GM21576 (cell line): ENCODE measurements at regions not wholly inside any gene's neighbourhood (a gene's known extent, or its start where the extent isn't known, plus 50 kb on each side); places are given as distances from the start of the nearest gene placed in this dataset.

Experiments used
- ATAC-seq: cut with Tn5 transposase; IDR thresholded peaks from one replicate; pipeline ENCODE4 v1.9.1; 2021; ENCODE audit warnings: mild to moderate bottlenecking, moderate library complexity; ENCODE audit not compliant: unreplicated experiment

DNA sequence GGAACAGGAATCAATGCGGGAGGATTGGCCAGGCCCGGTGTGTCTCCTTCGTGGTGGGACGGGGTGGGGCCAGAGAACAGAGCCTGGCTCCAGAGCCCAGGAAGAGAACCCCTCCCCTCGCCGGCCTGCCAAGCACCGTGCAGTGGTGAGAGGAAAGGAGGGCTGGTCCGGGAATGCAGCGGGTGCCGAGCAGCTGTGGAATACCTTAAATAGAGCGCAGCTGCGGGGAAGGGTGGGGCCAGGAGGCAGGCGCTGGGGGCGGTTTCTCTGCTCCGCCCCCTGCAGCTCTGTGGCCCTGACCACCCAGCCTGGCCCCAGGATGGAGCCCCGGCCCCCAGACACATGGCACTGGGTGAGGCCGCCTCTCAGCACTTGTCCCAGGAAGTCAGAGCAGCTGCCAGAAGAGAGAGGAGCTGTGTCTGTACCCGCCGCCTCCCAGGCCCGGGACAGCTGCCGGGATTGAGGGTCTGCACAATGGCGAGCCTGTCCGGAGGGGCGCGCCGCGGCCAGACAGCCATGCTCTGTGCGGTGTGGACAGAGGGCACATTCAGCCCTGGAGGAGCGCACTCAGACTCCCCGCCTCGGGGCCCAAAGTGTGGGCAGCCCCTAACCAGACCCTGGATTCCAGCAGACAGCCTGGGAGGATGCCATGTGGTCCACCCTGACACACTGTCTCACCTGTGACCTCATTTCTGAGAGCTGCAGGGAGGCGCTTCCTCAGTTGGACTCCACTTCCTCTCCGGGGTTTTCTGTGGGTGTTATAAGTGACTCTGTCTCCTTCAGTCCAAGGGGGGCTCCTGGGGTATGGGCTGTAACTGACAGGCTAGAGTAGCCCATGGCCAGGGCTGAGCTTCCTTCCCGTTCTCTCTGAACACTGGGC, 268.8 kb downstream of the SEC14L1 start:
- no peak for ATAC-seq

DNA sequence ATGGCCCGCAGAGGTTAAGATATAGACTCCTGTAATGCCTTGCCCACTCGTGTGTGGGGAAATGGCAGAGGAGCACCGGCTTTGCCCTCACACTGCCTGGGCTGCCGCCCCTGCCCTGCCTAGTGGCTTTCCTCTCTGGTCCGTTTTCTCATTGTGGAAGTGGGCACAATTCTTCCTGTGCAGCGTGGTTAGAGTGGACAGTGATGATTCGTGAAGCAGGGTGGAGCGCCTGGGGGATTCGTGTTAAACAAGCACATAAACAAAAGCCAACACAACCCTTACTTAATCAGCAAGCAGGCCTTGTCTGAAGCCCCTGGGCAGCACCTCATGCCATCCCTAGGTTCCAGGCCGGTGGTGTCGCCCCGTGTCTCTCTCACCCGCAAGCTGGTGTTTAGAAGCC, 269.7 kb downstream of the SEC14L1 start:
- no peak for ATAC-seq

DNA sequence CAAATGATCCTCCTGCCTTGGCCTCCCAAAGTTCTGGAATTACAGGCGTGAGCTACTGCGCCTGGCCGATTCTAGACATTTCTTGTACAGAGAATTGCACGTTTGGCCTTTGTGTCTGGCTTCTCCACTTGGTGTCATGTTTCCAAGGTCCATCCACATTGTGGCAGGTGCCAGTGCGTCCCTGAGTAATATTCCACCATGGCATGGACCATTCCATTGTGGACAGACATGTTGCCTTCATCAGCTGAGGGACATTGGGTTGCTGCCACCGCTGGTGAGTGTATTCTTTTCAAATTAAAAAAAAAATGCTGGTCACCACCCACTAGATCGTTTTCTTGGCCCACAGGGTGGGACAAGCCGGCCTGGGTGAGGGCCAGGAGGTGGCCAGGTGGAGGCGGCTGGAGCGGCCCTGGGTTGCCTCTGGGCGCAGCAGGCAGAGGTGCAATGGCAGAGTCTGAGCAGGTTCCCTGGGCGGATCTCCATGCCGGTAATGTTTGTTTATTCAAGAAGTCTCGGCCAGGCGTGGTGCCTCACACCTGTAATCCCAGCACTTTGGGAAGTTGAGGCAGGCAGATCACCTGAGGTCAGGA, 274.1 kb downstream of the SEC14L1 start:
- no peak for ATAC-seq

DNA sequence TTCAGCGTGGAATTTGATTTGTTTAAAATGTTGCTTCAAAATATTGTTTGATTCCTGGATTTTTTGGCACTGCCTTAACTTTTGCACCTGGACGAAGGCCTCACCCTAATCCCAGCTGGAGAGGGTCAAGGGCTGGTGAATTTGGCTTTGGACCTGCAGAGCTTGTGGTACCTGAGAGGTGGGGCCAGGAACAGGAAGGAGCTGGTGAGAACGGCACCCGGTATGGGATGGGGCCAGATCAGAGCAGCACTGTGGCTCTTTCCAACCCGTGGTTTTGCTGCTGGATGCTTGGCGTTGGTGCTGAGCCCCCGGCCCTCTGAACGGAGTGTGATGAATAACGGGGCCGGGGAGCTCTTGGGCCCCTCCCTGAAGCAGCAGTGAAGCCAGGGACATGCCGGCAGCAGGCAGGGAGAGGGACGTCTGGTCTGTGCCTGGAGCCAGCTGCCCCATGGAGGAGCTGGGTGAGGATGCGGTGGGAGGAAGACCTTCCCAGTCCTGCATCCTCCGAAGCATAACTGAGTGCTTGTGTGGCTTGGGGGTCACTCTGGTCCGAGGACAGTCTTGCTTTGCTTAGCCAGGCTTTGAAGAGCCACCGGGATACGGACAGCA, 275.4 kb downstream of the SEC14L1 start:
- ATAC-seq = no peak

DNA sequence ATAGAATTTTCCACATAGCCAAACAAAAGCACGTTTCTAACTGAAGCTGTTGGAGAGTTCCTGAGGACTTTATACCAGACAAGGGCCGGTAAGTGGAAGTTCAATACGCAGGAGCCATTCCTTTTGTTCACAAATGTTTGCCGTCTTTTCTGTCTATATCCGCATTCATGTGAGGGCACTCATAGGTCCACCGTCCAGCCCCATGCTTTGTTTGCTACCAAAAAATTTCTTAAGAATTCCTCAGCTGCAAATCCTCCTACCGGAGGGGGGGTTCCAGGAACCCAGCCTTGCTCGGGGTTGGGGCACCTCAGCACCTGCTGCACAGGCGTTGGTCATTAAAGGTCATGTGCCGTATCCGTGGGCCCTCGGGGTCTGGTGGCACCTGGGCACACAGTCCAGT, 276.8 kb downstream of the SEC14L1 start:
- ATAC-seq = no peak

DNA sequence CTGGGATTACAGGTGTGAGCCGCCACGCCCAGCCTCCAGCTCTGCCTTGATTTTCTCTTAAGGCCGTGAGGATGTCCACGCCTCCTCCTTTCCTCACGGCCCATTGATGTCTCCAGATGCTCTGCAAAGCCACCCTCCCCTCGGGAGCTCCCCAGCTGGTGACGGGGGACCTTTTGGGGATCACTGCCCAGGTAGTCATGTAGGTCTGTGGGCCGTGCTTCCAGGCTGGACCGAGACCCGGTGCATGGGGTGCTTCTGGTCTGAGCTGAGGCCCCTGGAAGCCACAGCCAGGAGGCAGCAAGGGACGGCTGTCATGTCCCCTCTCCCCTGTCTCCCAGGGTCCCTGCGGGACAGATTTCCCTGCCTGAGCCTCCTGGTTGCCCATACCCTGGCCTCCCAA, 277.8 kb downstream of the SEC14L1 start:
- ATAC-seq = no peak

DNA sequence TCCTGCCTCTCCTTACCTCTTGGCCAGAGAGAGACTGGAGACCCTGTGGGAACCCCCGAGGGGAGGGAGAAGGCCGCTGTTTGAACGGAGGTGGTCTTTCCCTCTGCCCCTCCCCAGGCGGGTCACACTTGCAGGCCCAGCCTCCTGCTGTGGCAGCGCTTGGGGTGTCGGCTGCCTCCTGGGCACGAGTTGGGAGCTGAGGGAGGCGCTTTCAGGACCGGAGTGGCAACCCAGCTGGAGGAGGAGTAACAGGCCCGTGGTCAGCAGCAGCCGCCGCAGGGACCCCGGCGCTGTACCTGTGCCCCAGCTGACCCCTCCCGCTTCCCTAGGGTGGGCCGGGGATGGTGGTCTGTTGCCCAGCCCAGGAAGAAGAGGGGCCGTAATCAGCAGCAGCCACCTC, 278.3 kb downstream of the SEC14L1 start:
- no peak for ATAC-seq

DNA sequence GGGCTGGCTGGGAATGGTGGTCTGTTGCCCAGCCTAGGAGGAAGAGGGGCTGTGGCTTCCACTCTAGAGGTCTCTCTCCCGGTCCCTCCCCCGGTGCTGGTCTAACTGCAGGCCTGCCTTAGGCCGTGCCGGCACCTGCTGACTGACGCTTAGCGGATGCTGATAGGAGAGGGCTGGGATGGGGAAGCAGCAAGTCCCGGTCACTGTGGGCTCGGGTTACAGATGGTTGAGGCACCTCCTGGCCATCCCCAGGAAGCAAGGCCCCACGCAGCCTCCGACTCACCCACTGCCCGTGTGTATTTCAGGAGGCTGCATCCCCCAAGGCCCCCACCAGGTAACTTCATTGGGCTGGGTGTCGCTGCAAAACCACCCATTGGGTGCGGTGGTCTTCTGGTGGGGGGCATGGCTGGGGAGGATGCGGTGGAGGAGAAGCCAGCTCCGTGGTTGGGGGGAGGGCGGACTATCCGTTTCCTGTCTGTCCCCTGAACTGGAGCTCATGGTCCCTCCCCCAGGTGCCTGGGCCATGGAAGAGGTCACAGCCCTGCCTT, 278.9 kb downstream of the SEC14L1 start:
- no peak for ATAC-seq

DNA sequence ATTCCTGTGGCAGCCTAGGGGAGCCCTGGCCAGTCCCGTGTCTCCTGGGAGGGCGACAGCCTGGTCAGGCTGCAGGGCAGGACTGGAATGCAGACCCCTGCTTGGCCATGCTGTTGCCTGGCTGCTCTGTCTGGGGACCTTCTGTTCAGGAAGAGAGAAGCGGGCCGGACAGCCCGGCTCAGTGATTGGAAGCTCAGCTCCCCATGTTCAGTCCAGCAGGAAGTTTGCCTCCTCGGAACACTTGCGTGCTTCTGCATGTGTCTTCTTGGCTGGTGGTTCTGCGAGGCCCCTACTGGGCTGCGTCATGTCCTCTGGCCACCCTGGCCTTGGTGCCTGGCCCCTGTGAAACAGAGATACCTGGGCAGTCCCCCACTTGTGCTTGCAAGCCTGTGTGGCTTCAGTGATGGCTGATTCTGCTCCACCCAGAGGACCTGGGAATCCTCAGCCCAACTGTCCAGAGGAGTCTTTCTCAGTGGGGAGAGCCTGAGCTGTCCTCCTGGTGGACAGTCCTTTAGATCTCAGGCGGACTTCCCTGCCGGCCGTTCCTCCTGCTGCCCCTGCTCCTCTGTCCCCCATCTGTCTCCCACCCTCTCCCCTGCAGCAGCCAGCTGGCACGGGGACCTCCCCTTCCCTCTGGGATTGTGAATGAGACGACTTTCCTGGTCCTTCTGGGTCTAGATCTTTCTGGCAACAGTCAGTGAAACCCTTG, 279.5 kb downstream of the SEC14L1 start:
- ATAC-seq = no peak

DNA sequence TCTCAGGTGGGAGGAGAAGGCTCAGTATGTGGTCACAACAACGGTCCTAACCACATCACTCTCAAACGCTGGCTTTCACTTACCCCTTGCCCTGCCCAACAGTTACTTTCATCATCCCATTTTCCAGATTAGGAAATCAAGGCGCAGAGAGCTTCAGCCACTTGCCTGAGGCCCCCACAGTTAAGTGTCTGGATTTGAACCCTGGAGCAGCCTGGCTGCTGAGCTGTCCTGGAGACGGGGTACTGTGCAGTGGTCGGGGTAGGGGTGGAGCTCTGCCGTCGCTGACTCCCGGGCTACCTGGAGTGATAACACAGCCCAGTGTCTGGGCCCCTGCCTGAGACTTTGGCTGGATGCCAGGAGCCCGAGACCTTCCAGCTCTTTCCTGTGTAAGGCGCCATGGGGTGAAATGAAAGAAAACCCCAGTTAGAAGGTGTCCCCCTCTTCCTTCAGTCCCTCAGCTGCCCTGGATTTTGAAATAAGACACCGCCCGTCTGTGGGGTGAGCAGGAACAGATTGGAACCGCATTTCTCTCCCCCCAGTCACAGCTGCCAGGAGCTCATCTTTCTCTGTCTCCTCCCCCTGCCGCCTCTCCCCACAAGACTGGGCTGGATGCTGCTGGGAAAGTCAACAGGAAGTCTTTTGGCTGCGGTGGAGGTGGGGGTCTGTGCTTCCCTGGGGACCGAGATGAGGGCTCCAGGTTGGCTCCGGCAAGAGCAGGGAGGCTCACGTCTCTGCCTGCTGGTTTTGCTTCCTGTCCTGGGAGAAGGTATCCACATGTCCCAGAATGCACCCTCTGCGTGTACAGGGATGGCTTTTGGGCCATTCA, 280.2 kb downstream of the SEC14L1 start:
- no peak for ATAC-seq

DNA sequence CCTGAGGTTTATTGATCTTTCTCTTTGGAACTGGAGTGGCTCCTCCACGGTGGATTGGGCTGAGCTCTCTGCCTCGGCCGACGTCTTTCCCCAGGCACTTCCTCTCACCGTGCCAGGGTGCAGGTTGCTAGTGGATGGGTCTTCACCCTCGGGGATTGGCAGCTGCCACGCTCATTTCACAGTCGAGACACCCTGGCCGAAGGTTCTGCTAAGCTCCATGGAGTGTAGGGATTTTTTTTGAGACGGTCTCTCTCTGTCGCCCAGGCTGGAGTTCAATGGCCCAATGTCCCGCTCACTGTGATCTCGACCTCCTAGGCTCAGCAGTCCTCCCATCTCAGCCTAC, 280.8 kb downstream of the SEC14L1 start:
- ATAC-seq = no peak

DNA sequence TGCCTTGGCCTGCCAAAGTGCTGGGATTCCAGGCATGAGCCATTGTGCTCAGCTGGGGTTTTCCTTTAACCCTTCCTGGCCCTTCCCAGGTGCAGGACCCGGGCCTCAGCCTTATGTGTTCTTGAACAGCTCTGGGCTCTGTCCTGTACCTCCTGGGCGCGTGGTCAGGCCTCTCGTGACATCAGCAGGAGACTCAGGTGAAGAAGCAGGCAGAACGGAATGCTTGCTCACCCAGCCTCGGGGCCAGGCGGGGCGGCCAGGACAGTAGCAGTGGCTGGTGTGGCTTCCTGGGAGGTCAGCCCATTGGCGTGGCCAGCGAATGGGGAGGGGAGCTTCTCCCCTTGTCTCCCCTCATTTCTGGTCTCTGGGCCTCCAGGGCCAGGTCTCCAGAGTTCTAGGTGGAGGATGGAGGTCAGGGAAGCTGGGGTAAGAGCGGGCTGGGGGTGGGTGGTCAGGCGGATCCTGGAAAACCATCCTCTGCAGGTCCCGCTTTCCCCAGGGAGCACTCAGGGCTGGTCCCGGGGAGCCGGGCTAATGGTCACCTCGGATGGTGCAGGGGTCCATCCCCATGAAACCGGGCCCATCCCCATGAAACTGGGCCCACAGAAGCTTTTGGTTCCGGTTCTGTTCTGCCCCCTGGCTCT, 281.5 kb downstream of the SEC14L1 start:
- ATAC-seq = no peak

DNA sequence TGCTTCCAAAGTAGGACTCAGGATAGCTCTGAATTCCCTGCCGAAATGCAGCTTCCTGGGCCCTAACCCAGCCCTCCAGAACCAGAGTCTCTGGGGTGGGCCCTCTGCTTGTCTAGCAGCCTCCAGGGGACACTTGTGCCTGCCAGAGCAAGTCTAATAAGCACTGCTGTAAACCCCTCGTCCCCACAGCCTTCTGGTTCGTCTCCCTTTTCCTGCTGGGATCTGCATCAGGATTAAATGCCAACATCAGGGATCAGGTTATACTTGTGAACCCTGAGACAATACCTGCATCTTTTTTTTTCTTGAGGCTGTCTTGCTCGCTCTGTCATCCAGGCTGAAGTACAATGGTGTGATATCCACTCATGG, 282.0 kb downstream of the SEC14L1 start:
- no peak for ATAC-seq

DNA sequence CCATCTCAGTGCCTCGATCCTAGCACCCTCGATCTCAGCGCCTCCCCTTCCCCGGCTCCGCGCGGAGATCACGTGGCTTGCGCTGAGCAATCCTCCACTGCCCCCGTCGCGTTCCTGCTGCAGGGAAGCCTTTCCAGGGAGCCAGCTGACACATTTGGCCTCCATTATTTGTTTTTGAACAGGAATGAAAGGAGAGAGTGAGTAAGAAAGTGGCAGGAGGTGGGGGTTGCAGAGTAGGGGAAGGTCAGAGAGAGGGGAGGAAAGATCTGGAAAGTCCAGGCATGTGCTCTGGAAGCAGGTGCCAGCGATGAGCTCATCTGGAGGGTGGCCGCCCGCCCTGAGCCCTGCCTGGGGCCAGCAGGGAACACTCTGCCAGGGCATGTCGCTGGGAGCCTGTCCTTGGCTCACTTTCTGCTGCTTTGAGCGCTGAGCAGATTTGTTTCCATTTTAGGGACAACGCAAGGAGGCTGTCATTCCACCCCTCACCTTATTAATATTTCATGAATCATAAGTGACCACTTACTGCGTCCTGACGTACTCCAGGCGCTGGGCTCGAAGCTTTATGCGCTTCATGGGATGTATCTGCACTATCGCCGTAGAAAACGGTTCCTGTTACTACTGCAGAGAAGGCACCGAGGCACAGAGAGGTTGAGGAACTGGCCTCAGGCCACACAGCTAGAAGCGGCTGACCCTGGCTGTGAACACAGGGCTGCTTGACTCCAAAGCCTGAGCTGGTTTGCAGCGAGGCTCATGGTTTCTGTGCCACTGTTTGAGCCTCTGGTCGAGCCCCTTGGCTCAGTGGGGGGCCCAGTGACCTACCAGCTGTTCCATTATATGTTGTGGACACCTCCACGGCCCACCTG, 283.1 kb downstream of the SEC14L1 start:
- ATAC-seq = no peak

DNA sequence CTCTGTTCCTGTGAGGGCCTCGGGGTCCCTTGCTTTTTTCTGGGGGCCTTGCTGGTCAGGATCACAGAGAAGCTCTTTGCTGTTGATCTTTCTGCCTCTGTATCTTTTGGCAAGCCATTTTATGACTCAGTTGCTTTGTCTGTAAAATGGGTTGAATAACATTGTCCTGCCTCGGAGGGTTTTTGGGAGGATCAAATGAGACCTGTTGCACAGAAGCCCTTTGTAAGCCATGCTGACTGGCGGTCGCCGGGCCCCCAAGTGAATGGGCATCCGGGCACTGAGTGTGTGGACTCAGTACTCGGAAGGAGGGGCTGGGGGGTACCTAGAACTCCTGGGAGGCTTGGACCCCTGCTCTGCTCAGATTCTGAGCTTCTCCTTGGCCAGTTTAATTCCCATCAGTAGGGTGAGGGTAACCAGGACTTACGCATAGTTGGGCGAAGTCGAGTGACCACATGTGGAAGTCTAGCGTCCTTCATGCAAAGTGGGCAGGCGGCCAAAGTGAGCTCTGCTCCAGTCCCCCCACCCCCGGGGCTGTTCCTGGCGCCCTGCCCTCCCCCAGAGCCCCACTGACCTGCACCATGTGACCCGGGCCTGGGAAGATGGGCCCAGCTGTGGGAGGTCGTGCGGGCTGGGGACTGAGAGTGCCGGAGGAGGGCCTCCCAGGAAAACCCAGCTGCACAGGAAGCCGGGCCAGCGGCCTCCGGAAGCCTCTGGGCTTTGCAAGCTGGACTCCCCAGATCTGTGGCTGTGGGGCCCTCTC, 284.0 kb downstream of the SEC14L1 start:
- no peak for ATAC-seq

DNA sequence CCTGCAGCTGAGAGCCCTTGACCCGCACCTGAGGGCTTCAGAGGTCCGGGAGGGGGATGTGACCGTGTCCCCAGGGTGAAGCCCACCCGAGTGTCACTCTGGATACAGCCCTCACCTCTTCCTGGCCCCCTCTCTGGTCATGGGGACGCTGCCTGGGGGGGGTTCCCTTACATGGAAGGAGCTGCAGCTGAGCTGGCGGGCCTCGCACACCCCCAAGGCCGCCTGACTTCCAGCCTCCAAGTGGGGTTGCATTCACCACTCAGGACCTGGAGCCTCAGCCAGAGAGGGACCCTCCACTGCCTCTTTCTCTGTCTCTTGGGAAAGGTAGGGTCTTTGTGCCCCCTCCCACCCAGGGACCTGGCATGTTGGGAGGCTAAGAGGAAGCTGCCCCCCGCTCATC, 284.6 kb downstream of the SEC14L1 start:
- ATAC-seq = no peak

DNA sequence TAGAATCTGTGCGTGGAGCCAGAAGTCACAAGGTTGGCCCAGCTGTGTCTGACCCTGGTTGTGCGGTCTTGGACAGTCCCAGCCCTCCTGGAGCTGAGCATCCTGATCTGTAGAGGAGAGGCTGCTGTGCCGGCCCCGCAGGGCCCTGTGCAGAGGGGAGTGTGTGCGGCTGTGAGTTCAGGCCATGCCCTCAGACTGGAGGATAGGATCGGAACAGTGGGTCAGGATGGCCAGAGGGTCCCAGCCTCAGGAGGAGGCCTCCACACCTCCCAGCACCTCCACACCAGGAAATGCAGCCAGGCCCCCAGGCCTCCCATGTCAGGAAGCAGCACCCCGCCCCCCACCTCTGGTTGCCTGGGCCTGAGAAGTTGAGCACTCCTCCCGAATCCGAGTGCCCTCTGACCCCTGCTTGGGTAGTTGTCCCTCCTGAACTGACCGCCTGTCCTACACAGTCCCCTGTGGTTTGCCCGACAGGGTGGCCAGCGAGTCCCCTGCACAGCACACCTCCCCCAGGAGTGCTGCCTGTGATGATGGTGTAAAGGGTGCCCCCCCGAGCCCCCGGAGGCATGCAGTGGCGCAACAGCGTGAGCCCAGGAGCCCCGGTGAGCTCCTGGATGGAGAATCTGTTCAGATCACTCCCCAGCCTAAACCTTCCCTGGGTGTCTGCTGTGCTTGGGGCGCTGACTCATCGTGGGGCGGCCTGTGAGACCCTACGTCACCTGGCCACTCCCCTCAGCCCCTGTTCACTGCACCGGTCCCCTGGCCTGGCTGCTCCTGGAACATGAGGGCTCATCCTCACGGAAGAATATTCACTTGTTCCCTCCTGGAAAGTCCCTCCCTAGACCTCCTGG, 285.2 kb downstream of the SEC14L1 start:
- ATAC-seq = no peak
